Spinal cord (tissue), 9 donors: ENCODE measurements at regions not wholly inside any gene's neighbourhood (a gene's known extent, or its start where the extent isn't known, plus 50 kb on each side); places are given as distances from the start of the nearest gene placed in this dataset.

Experiments used
- DNase-seq, 6 donors: peaks; one replicate each; pipeline versions ENCODE4 v3.0.0 to v3.0.0-alpha.2; 2013 to 2015; ENCODE audit warnings: low spot score in 6 of 6, low read depth in 4 of 6
- H3K27ac ChIP-seq: one replicate; pipeline ENCODE4 v1.5.1; 2013; ENCODE audit warnings: low read depth, low read length, control low read depth
- H3K27me3 ChIP-seq: one replicate; pipeline ENCODE4 v1.6.1; 2013; ENCODE audit warnings: low read length; ENCODE audit not compliant: control insufficient read depth, insufficient read depth
- H3K36me3 ChIP-seq: one replicate; pipeline ENCODE4 v1.6.1; 2013; ENCODE audit warnings: low read length; ENCODE audit not compliant: control insufficient read depth, insufficient read depth
- H3K4me1 ChIP-seq: one replicate; pipeline ENCODE4 v1.6.1; 2013; ENCODE audit warnings: low read length; ENCODE audit not compliant: control insufficient read depth, insufficient read depth
- H3K4me3 ChIP-seq: one replicate; pipeline ENCODE4 v1.5.1; 2013; ENCODE audit warnings: low read depth, low read length, control low read depth
- H3K9me3 ChIP-seq: one replicate; pipeline ENCODE4 v1.6.1; 2013; ENCODE audit warnings: low read length; ENCODE audit not compliant: control insufficient read depth, insufficient read depth
- WGBS: methylation state at CpG from one replicate; pipeline ENCODE4 v1.1.5; 2013; ENCODE audit warnings: missing lambda C conversion rate; ENCODE audit not compliant: insufficient coverage; 5-methylcytosine and 5-hydroxymethylcytosine counted together
- donor health status: healthy.

DNA sequence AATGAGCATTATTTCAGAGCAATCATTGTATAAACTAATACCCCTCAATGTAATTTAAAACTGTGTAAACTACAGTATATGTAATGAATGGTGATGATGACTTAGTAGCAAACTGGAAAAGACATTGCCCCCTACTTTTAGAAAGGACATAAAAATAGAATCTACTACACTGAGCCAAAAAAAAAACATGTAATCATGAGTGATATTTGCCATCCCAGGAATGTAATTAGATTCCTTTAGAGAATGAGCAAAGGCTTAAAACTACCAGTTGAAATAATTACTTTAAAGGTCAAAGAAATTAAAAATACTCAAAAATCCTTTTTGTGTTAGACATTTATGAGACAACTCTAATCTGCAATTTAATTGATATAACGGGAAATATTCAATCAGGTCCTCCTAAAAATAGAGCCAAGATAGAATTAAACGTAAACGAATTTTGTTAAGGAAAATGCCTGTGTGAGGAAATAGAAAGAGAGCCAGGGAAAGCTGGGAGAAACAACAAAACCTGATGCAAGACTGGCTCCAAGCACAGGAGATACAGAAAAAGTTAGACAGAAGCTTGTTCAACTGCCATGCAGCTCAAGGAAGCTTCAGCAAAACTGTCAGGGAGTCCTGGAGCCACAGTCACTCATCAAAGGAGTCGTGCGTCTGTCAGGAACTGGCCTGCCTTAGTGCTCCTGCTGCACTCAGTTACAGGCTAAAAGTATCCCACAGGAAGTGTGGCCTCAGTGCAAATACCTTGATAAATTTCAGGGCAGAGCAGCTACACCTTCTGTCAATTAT lies 655.7 kb upstream of the INTU start:
- 44% methylated on average over 4 of the region's 5 CpGs for whole genome bisulfite sequencing

GRCh38 chr4:126986005-126986404 lies 646.8 kb upstream of the INTU start:
- no peak for DNase-seq
- Histone ChIP-seq H3K4me1 (no peaks in the 10 kb centered on the region), H3K27me3 (no peaks in the 10 kb centered on the region), H3K36me3 (no peaks in the 10 kb centered on the region), H3K27ac (no peak overlapping the region), H3K4me3 (no peak overlapping the region), H3K9me3 (peaks cover 3% of the 10 kb centered on the region)
- 100% methylated on average over 1 of the region's 1 CpG for WGBS

More for the DNA sequence above, 655.7 kb upstream of the INTU start:
- peak in 2 of 6 donors; percentile 28 to 61 for DNase-seq
- H3K9me3 ChIP-seq = no peaks in the 10 kb centered on the region
- no peaks in the 10 kb centered on the region for H3K36me3 ChIP-seq
- H3K4me3 ChIP-seq = no peak overlapping the region
- peak overlapping the region; percentile 18 for H3K27ac ChIP-seq
- peaks cover 3% of the 10 kb centered on the region for H3K4me1 ChIP-seq
- H3K27me3 ChIP-seq = no peaks in the 10 kb centered on the region

GRCh38 chr4:126986828-126987227 lies 645.9 kb upstream of the INTU start:
- no peaks in the 10 kb centered on the region for H3K4me1 ChIP-seq
- no peaks in the 10 kb centered on the region for H3K36me3 ChIP-seq
- no peak for DNase-seq
- H3K27ac ChIP-seq = no peak overlapping the region
- H3K9me3 ChIP-seq = peaks cover 3% of the 10 kb centered on the region
- no peak overlapping the region for H3K4me3 ChIP-seq
- no peaks in the 10 kb centered on the region for H3K27me3 ChIP-seq

DNA sequence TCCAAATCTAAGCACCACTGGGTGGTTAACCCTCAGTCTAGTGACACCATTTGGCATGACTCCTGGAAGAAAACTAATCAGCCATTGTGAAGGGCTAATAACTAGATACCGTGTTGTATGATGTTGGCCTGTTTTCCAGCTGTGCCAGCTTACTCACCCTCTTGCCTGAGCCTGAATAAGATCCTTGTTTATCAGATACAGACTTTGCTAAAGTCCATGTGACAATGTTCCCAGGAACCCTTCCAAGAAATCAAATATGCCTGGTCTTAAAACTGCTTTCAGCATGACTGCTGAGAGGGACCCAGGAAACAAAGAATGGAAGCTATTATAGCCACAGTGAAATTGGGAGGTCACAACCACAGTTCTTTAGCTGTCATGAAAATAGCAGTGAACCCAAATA lies 640.8 kb upstream of the INTU start:
- Histone ChIP-seq H3K4me1 (no peaks in the 10 kb centered on the region), H3K4me3 (no peak overlapping the region), H3K27ac (peak overlapping the region; percentile 10), H3K27me3 (no peaks in the 10 kb centered on the region), H3K36me3 (no peaks in the 10 kb centered on the region), H3K9me3 (no peaks in the 10 kb centered on the region)
- peak in 3 of 6 donors; percentile 40 to 83 (median 60) for DNase-seq
- 25% methylated on average over 1 of the region's 1 CpG for WGBS

- no peak for DNase-seq
- no CpG with 5 or more reads among the region's 1 CpG for WGBS
- Histone ChIP-seq H3K27ac (no peak overlapping the region), H3K4me1 (no peaks in the 10 kb centered on the region), H3K27me3 (no peaks in the 10 kb centered on the region), H3K36me3 (no peaks in the 10 kb centered on the region), H3K4me3 (no peak overlapping the region), H3K9me3 (no peaks in the 10 kb centered on the region)
Measured at GRCh38 chr4:126992910-126993309, 639.8 kb upstream of the INTU start.

DNA sequence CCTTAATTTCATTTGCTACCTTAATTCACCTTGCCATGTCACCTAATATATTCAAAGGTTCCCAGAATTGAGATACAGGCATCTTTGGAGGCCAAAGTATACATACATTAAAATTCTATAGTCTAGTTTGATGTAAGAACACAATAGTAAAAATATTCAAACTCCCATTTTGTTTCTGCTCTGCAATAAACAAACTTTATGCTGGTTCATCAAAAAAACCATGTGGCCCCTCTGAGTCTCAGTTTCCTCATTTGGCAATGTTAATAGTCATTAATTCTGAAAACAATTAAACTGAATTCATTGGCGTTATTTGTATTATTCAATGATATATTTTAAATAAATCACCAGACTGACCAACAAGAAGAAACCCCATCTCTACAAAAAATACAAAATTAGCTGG lies 639.4 kb upstream of the INTU start:
- WGBS = no CpG with 5 or more reads among the region's 1 CpG
- Histone ChIP-seq H3K36me3 (no peaks in the 10 kb centered on the region), H3K27ac (no peak overlapping the region), H3K4me3 (no peak overlapping the region), H3K27me3 (no peaks in the 10 kb centered on the region), H3K4me1 (no peaks in the 10 kb centered on the region), H3K9me3 (no peaks in the 10 kb centered on the region)
- DNase-seq = no peak

- Histone ChIP-seq H3K27ac (no peak overlapping the region), H3K36me3 (no peaks in the 10 kb centered on the region), H3K9me3 (no peaks in the 10 kb centered on the region), H3K27me3 (no peaks in the 10 kb centered on the region), H3K4me1 (no peaks in the 10 kb centered on the region), H3K4me3 (no peak overlapping the region)
- DNase-seq = no peak
Measured at GRCh38 chr4:126995235-126995634, 637.5 kb upstream of the INTU start.

- no CpG with 5 or more reads among the region's 1 CpG for WGBS
- no peak for DNase-seq
Measured at GRCh38 chr4:127000110-127000509, 632.6 kb upstream of the INTU start.

GRCh38 chr4:127000846-127001245 lies 631.9 kb upstream of the INTU start:
- Histone ChIP-seq H3K9me3 (no peaks in the 10 kb centered on the region), H3K36me3 (no peaks in the 10 kb centered on the region), H3K4me1 (no peaks in the 10 kb centered on the region), H3K27ac (no peak overlapping the region), H3K4me3 (no peak overlapping the region), H3K27me3 (no peaks in the 10 kb centered on the region)
- no peak for DNase-seq
- WGBS = no CpG with 5 or more reads among the region's 2 CpGs

More at GRCh38 chr4:127000110-127000509, 632.6 kb upstream of the INTU start:
- Histone ChIP-seq H3K9me3 (no peaks in the 10 kb centered on the region), H3K27me3 (no peaks in the 10 kb centered on the region), H3K4me1 (no peaks in the 10 kb centered on the region), H3K36me3 (no peaks in the 10 kb centered on the region), H3K4me3 (no peak overlapping the region), H3K27ac (no peak overlapping the region)

DNA sequence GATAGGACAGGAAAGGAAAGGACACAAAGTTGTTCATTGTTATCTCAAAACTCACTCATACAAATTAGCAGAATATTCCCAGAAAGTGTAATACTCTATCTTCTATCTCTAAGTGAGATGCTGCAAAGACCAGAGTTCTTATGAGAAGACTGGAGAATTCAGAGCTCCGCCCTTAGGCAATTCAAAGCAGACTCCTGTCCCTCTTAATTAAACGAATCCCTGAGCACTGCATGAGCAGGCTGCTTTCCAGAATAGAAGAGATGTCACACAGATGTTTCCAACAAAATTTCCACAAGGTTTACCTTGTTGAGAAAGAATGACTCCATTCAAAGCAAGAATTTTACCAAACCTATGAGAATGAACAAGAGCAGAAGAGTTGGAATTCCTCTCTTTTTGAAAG lies 630.8 kb upstream of the INTU start:
- H3K4me1 ChIP-seq = no peaks in the 10 kb centered on the region
- no peaks in the 10 kb centered on the region for H3K27me3 ChIP-seq
- WGBS = 83% methylated on average over 2 of the region's 2 CpGs
- H3K9me3 ChIP-seq = no peaks in the 10 kb centered on the region
- no peak for DNase-seq
- no peak overlapping the region for H3K4me3 ChIP-seq
- H3K36me3 ChIP-seq = no peaks in the 10 kb centered on the region
- no peak overlapping the region for H3K27ac ChIP-seq
